Retinal pigment epithelial cell (primary cell): ENCODE measurements at regions not wholly inside any gene's neighbourhood (a gene's known extent, or its start where the extent isn't known, plus 50 kb on each side); places are given as distances from the start of the nearest gene placed in this dataset.

Experiments used
- DNase-seq: peaks from one replicate; pipeline ENCODE4 v3.0.0-alpha.2; 2010; ENCODE audit warnings: low read depth
- H3K4me3 ChIP-seq: 2 replicates; pipeline ENCODE4 v1.5.1; 2011; ENCODE audit warnings: mild to moderate bottlenecking, low read length, control low read depth, moderate library complexity
- TF ChIP-seq, protein P1 (sequence below): conservative IDR thresholded peaks from 2 replicates; pipeline ENCODE4 v1.5.1; 2011; ENCODE audit warnings: low read depth, low read length, control low read depth, inconsistent platforms

- no peak for DNase-seq
Measured at GRCh38 chr6:164167873-164168405, 753.4 kb downstream of the QKI start.

GRCh38 chr6:164166996-164167395 is 752.5 kb downstream of the QKI start:
- H3K4me3 ChIP-seq, result no peak overlapping the region
- DNase-seq, result no peak
- TF ChIP-seq, protein P1, sequence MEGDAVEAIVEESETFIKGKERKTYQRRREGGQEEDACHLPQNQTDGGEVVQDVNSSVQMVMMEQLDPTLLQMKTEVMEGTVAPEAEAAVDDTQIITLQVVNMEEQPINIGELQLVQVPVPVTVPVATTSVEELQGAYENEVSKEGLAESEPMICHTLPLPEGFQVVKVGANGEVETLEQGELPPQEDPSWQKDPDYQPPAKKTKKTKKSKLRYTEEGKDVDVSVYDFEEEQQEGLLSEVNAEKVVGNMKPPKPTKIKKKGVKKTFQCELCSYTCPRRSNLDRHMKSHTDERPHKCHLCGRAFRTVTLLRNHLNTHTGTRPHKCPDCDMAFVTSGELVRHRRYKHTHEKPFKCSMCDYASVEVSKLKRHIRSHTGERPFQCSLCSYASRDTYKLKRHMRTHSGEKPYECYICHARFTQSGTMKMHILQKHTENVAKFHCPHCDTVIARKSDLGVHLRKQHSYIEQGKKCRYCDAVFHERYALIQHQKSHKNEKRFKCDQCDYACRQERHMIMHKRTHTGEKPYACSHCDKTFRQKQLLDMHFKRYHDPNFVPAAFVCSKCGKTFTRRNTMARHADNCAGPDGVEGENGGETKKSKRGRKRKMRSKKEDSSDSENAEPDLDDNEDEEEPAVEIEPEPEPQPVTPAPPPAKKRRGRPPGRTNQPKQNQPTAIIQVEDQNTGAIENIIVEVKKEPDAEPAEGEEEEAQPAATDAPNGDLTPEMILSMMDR, result no peak

More at GRCh38 chr6:164167873-164168405, 753.4 kb downstream of the QKI start:
- TF ChIP-seq, protein P1, result no peak
- H3K4me3 ChIP-seq, result no peak overlapping the region

DNA sequence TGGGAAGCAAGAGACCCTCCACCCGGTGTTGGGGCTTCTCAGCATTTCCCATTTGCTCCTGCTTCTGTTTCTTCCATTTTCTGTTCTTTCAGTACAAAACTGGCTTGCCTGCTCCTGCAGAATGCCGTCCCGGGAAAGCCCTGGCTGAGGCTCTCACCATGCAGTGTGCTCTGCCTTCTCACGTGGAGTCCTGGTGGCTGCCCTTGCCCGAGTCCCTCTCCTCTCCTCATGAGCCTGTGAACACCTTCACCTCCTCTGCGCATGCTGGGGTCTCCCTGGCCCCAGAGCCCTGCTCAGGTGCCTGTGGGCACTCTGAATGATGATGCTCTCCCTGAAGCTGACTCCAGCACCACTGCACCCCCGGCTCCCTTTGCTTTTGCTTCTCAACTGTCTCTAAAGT is 752.0 kb downstream of the QKI start:
- DNase-seq, result no peak
- H3K4me3 ChIP-seq, result no peak overlapping the region
- TF ChIP-seq, protein P1, result no peak

DNA sequence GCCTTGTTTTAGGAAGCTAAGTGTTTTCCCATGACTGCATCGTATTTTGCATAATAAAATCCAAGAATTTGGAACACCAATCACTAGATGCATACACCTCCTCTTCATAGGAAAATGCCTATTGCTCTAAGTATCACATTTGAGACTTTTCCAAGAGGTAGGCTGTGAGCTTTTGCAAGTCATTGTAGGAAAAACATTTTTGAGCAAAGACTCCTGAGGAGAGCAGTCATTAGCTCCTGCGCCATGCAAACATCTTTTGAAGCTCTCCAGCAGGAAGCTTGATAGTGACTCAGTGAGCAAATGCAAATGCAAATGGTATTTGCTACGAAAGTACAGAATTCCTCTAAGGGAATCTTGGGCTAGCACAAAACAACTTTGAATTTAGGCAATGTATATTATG is 750.4 kb downstream of the QKI start:
- TF ChIP-seq, protein P1, result no peak
- no peak for DNase-seq
- no peak overlapping the region for H3K4me3 ChIP-seq

DNA sequence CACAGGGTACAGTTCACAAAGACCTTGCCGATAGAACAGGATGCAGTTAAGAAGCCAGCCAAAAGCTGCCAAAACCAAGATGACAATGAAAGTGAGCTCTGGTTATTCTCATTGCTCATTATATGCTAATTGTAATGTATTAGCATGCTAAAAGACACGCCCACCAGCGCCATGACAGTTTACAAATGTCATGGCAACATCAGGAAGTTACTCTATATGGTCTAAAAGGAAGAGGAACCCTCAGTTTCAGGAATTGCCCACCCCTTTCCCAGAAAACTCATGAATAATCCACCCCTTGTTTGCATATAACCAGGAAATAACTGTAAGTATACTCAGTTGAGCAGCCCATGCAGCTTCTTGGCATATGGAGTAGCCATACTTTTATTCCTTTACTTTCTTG is 748.7 kb downstream of the QKI start:
- H3K4me3 ChIP-seq, result no peak overlapping the region
- TF ChIP-seq, protein P1, result no peak
- no peak for DNase-seq

GRCh38 chr6:164159061-164159460 is 744.5 kb downstream of the QKI start:
- TF ChIP-seq, protein P1, result no peak
- H3K4me3 ChIP-seq, result no peak overlapping the region
- DNase-seq, result no peak

GRCh38 chr6:164154588-164154987 is 740.1 kb downstream of the QKI start:
- no peak overlapping the region for H3K4me3 ChIP-seq
- DNase-seq, result no peak
- TF ChIP-seq, protein P1, result no peak
